PC-3 (cell line): ENCODE measurements at regions not wholly inside any gene's neighbourhood (a gene's known extent, or its start where the extent isn't known, plus 50 kb on each side); places are given as distances from the start of the nearest gene placed in this dataset.

ENCODE experiments used
- EZH2 ChIP-seq: fragments of 300-600 bp; sonication (generic); IDR thresholded peaks from one replicate; pipeline ENCODE4 v1.6.1; 2017; ENCODE audit warnings: antibody characterized with exemption, mild to moderate bottlenecking, low read length; ENCODE audit not compliant: unreplicated experiment
- EZH2phosphoT487 ChIP-seq: fragments of 300-600 bp; sonication (generic); IDR thresholded peaks from 2 replicates; pipeline ENCODE4 v1.6.1; 2018; ENCODE audit warnings: mild to moderate bottlenecking, antibody characterized with exemption, low read length, borderline replicate concordance
- TF ChIP-seq, protein P1 (sequence below): fragments of 300-600 bp; sonication (generic); conservative IDR thresholded peaks from 2 replicates; pipeline ENCODE4 v1.5.1; 2017; ENCODE audit warnings: antibody characterized with exemption, low read depth, mild to moderate bottlenecking, low read length

DNA sequence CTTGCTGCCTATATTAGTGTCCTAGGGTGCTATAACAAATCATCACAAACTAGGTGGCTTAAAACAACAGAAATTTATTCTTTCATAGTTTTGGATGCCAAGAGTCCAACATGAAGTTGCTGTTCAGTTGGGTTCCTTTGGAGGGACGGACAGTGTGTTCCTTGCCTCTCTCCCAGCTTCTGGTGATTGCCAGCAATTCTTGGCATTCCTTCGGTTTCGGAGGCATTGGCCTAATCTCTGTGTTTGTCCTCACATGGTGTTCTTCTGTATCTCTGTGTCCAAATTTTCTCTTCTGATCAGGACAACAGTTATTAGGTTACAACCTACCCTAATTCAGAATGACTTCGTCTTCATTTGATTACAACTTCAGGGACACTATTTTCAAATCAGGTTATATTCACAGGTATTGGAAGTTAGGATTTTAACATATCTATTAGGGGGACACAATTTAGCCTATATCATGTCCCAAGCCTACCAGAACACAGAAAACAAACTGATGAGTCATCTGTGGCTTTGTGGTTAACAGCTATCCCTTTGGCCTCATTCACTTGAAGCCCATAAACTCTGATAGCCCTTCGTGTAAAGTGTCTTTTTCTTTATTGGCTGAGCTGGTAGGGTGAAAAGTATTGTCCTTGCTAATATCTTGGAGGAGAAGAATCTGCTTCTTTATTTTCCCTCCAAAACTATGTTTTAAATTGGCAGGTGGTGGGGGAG lies 83.2 kb upstream of the PAPPA2 start:
- TF ChIP-seq, protein P1, sequence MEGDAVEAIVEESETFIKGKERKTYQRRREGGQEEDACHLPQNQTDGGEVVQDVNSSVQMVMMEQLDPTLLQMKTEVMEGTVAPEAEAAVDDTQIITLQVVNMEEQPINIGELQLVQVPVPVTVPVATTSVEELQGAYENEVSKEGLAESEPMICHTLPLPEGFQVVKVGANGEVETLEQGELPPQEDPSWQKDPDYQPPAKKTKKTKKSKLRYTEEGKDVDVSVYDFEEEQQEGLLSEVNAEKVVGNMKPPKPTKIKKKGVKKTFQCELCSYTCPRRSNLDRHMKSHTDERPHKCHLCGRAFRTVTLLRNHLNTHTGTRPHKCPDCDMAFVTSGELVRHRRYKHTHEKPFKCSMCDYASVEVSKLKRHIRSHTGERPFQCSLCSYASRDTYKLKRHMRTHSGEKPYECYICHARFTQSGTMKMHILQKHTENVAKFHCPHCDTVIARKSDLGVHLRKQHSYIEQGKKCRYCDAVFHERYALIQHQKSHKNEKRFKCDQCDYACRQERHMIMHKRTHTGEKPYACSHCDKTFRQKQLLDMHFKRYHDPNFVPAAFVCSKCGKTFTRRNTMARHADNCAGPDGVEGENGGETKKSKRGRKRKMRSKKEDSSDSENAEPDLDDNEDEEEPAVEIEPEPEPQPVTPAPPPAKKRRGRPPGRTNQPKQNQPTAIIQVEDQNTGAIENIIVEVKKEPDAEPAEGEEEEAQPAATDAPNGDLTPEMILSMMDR = no peak
- TF ChIP-seq EZH2 (no peak), EZH2phosphoT487 (no peak)
